Naive thymus-derived CD4-positive, alpha-beta T cell (primary cell): ENCODE measurements at regions not wholly inside any gene's neighbourhood (a gene's known extent, or its start where the extent isn't known, plus 50 kb on each side); places are given as distances from the start of the nearest gene placed in this dataset.
"Not testable (repeated sequence)": the region's sequence is repeated elsewhere in the genome, so short reads cannot be mapped to it uniquely, and the experiment has no call there.

Experiments used
- ATAC-seq: fragments of 150-1000 bp; cut with Tn5 transposase; 2 replicates; pipeline ENCODE4 v1.10.0; 2021; ENCODE audit warnings: mild to moderate bottlenecking, moderate library complexity
- CTCF ChIA-PET: fragments of 350-600 bp; sonication (Branson Sonifier 250); formaldehyde crosslinking; loops from one replicate; lab custom pipeline; 2021; ENCODE audit warnings: antibody characterized with exemption; lab: Charles Lee
- POLR2A ChIA-PET: fragments of 350-600 bp; sonication (Branson Sonifier 250); formaldehyde crosslinking; loops from one replicate; lab custom pipeline; 2021; ENCODE audit warnings: antibody characterized with exemption, inconsistent platforms; lab: Charles Lee
- DNase-seq, 9 donors: peaks; one replicate each; pipeline versions ENCODE4 v3.0.0 to v3.0.0-alpha.2; 2020 to 2022; ENCODE audit warnings: mixed read lengths in 1 of 9
- H3K27ac ChIP-seq: one replicate; pipeline ENCODE4 v1.7.0; 2013; ENCODE audit warnings: mild to moderate bottlenecking, low read depth, low read length, moderate library complexity
- H3K27me3 ChIP-seq, 2 donors: one replicate each; pipeline ENCODE4 v1.7.0; 2013; ENCODE audit warnings: low read length in 2 of 2, mild to moderate bottlenecking in 2 of 2, moderate library complexity in 2 of 2; ENCODE audit not compliant: control insufficient read depth in 2 of 2, insufficient read depth in 2 of 2
- H3K36me3 ChIP-seq, 3 experiments: 1 replicate in 2 of 3; 2 replicates in 1 of 3; pipeline ENCODE4 v1.7.0; 2013; ENCODE audit warnings: low read length in 3 of 3, mild to moderate bottlenecking in 3 of 3, moderate library complexity in 1 of 3; ENCODE audit not compliant: insufficient read depth in 3 of 3, control insufficient read depth in 2 of 3
- H3K4me1 ChIP-seq, 2 donors: one replicate each; pipeline ENCODE4 v1.7.0; 2013; ENCODE audit warnings: low read length in 2 of 2, mild to moderate bottlenecking in 2 of 2, moderate library complexity in 1 of 2; ENCODE audit not compliant: control insufficient read depth in 2 of 2, insufficient read depth in 2 of 2
- H3K4me3 ChIP-seq: 2 replicates; pipeline ENCODE4 v1.7.0; 2013; ENCODE audit warnings: mild to moderate bottlenecking, low read length
- H3K9me3 ChIP-seq, 3 experiments: 1 replicate in 2 of 3; 2 replicates in 1 of 3; pipeline ENCODE4 v1.7.0; 2013; ENCODE audit warnings: low read length in 3 of 3; ENCODE audit not compliant: control insufficient read depth in 2 of 3
- H3K27ac Mint-ChIP-seq, 9 donors: one replicate each; pipeline ENCODE4 v1.8.0; 2020 to 2022; ENCODE audit warnings: mixed read lengths in 9 of 9, mild to moderate bottlenecking in 8 of 9, moderate library complexity in 5 of 9, inconsistent platforms in 2 of 9
- H3K27me3 Mint-ChIP-seq, 5 donors: one replicate each; pipeline ENCODE4 v1.8.0; 2021 to 2022; ENCODE audit warnings: mixed read lengths in 5 of 5, mild to moderate bottlenecking in 1 of 5
- H3K36me3 Mint-ChIP-seq, 5 donors: one replicate each; pipeline ENCODE4 v1.8.0; 2020 to 2022; ENCODE audit warnings: mixed read lengths in 5 of 5, mild to moderate bottlenecking in 3 of 5, inconsistent platforms in 1 of 5
- H3K4me1 Mint-ChIP-seq, 7 donors: one replicate each; pipeline ENCODE4 v1.8.0; 2020 to 2022; ENCODE audit warnings: mixed read lengths in 7 of 7, mild to moderate bottlenecking in 3 of 7, inconsistent platforms in 1 of 7
- H3K4me3 Mint-ChIP-seq, 10 donors: one replicate each; pipeline ENCODE4 v1.8.0; 2020 to 2022; ENCODE audit warnings: mild to moderate bottlenecking in 10 of 10, mixed read lengths in 10 of 10, moderate library complexity in 6 of 10, inconsistent platforms in 2 of 10
- H3K9me3 Mint-ChIP-seq, 11 donors: one replicate each; pipeline ENCODE4 v1.8.0; 2020 to 2022; ENCODE audit warnings: mixed read lengths in 11 of 11, mild to moderate bottlenecking in 4 of 11, inconsistent platforms in 1 of 11, moderate library complexity in 1 of 11
- intact Hi-C, 2 donors: fragments of 100-400 bp; cut with micrococcal nuclease; formaldehyde crosslinking; loops; one replicate each; pipeline ENCODE4 v1.15.1; 2023

DNA sequence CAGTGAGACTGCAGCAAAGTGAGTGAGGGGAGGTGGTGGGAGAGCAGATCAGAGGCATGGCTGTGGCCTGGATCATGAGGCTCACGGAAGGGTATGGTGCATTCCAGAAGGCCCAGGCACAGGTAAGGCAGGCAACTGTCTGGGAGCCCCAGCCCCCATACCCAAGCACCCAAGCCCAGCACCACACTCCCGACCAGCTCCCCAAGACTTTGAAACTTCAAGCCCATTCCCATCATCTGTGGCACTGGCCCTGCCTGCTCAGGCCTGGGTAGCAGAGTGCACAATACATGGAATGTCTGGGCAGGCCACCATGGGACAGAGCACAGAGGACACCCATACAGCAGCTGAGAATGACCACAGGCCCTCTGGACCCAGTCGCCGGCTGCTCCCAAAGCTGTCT is 202.6 kb upstream of the ARL4C start:
- H3K4me1 ChIP-seq = no peaks in the 10 kb centered on the region
- H3K4me3 ChIP-seq = no peak overlapping the region
- H3K27ac ChIP-seq = no peak overlapping the region
- DNase-seq = no peak
- H3K36me3 ChIP-seq = no peaks in the 10 kb centered on the region
- intact Hi-C loops = no loop called here
- Mint-ChIP-seq H3K4me3 (no peak overlapping the region), H3K9me3 (peaks cover 9 to 34% (median 17%) of the 10 kb centered on the region in 11 donors), H3K36me3 (peaks cover 0 to 10% (median 5%) of the 10 kb centered on the region in 5 donors), H3K4me1 (peaks cover 0 to 2% (median 0%) of the 10 kb centered on the region in 7 donors), H3K27ac (no peak overlapping the region), H3K27me3 (peaks cover 0 to 38% (median 22%) of the 10 kb centered on the region in 5 donors)
- POLR2A ChIA-PET = no interaction called here
- no peak for ATAC-seq
- peaks cover 0 to 23% (median 0%) of the 10 kb centered on the region in 3 experiments for H3K9me3 ChIP-seq
- CTCF ChIA-PET = no interaction called here
- no peaks in the 10 kb centered on the region for H3K27me3 ChIP-seq

DNA sequence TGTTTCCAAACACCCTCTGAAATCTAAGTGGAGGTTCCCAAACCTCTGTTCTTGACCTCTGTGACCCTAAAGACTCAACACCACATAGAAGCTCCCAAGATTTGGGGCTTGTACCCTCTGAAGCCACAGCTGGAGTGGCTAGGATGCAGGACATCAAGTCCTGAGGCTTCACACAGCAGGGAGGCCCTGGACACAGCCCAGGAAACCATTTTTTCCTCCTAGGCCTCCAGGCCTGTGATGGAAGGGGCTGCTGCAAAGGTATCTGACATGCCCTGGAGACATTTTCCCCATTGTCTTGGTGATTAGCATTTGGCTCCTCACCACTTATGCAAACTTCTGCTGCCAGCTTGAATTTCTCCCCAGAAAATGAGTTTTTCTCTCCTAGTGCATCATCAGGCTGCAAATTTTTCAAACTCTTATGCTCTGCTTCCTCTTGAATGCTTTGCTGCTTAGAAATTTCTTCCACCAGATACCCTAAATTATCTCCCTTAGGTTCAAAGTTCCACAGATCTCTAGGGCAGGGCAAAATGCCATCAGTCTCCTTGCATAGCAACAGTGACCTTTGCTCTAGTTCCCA is 200.5 kb upstream of the ARL4C start:
- not testable (repeated sequence) for H3K4me1 ChIP-seq

DNA sequence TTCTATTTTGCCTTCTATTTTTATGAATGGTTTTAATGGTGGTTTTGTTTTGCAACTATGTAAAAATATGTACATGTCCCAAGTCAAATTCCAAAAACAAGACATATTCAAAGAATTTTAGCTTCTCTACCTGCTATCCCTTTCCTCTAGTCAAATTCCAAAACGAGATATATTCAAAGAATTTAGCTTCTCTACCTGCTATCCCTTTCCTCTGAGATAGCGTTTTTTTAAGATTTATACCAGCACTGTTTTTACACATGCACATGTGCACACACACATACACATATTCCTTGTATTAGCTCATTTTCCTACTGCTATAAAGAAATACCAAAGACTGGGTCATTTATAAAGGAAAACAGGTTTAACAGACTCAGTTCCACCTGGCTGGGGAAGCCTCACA is 199.1 kb upstream of the ARL4C start:
- ChIA-PET POLR2A (no interaction called here), CTCF (interaction anchor here (0.7 kb wide), 1 partner anchor 9 kb away, joined by 3 read pairs; no protein-coding TSS in a partner anchor)
- no peaks in the 10 kb centered on the region for H3K27me3 ChIP-seq
- peaks cover 0 to 23% (median 0%) of the 10 kb centered on the region in 3 experiments for H3K9me3 ChIP-seq
- H3K36me3 ChIP-seq = no peaks in the 10 kb centered on the region
- peaks cover 7 to 53% (median 42%) of the 10 kb centered on the region in 5 donors for H3K27me3 Mint-ChIP-seq
- intact Hi-C loops = no loop called here
- H3K9me3 Mint-ChIP-seq = peaks cover 9 to 34% (median 18%) of the 10 kb centered on the region in 11 donors
- DNase-seq (no peak), ATAC-seq (no peak)
- no peak overlapping the region for H3K4me3 Mint-ChIP-seq
- H3K4me3 ChIP-seq = no peak overlapping the region
- no peak overlapping the region for H3K27ac ChIP-seq
- H3K36me3 Mint-ChIP-seq = peaks cover 0 to 15% (median 5%) of the 10 kb centered on the region in 5 donors
- peaks cover 0 to 9% (median 0%) of the 10 kb centered on the region in 7 donors for H3K4me1 Mint-ChIP-seq
- H3K27ac Mint-ChIP-seq = no peak overlapping the region
- no peaks in the 10 kb centered on the region for H3K4me1 ChIP-seq

More for the DNA sequence above, 200.5 kb upstream of the ARL4C start:
- H3K9me3 ChIP-seq = peaks cover 0 to 23% (median 0%) of the 10 kb centered on the region in 3 experiments
- Mint-ChIP-seq H3K9me3 (peaks cover 9 to 34% (median 18%) of the 10 kb centered on the region in 11 donors), H3K27me3 (peaks cover 2 to 46% (median 31%) of the 10 kb centered on the region in 5 donors), H3K36me3 (peaks cover 0 to 15% (median 5%) of the 10 kb centered on the region in 5 donors)
- H3K27ac ChIP-seq, intact Hi-C loops, DNase-seq, POLR2A ChIA-PET, H3K4me3 ChIP-seq, H3K4me1 Mint-ChIP-seq, CTCF ChIA-PET, H3K27ac Mint-ChIP-seq, H3K4me3 Mint-ChIP-seq, H3K36me3 ChIP-seq, ATAC-seq, H3K27me3 ChIP-seq: not testable (repeated sequence)

GRCh38 chr2:234694244-234695013 is 197.5 kb upstream of the ARL4C start:
- H3K9me3 ChIP-seq = peaks cover 0 to 23% (median 0%) of the 10 kb centered on the region in 3 experiments
- CTCF ChIA-PET = interaction anchor here (0.6 kb wide), 1 partner anchor 116 kb away, joined by 3 read pairs; no protein-coding TSS in a partner anchor
- POLR2A ChIA-PET = no interaction called here
- H3K27ac ChIP-seq = no peak overlapping the region
- Mint-ChIP-seq H3K27ac (no peak overlapping the region), H3K36me3 (peaks cover 0 to 15% (median 5%) of the 10 kb centered on the region in 5 donors), H3K9me3 (peaks cover 9 to 34% (median 18%) of the 10 kb centered on the region in 11 donors), H3K4me1 (peaks cover 0 to 9% (median 0%) of the 10 kb centered on the region in 7 donors), H3K27me3 (peaks cover 7 to 48% (median 47%) of the 10 kb centered on the region in 5 donors), H3K4me3 (no peak overlapping the region)
- DNase-seq (no peak), ATAC-seq (no peak)
- H3K36me3 ChIP-seq = no peaks in the 10 kb centered on the region
- no peak overlapping the region for H3K4me3 ChIP-seq
- intact Hi-C loops = no loop called here
- no peaks in the 10 kb centered on the region for H3K4me1 ChIP-seq
- H3K27me3 ChIP-seq = no peaks in the 10 kb centered on the region

DNA sequence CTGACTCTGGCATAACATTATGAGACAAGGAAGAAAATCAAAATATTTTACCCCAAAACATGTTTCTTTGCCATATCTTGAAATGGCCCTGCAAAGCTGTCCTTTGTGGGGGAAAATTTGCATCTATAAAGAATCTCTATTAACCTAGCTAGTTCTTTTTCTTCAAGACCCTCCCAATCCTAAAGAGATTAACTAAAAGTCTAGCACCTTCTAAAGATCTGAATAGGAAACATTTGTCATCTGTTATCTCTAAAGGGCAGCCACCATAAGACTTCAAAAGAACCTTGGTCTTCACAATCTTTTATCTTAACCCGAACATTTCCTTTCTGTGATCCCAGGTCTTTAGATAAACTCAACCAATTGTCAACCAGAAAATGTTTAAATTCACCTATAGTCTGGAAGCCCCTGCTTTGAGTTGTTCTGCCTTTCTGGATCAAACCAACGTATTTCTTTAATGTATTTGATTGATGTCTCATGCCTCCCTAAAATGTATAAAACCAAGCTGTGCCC is 196.9 kb upstream of the ARL4C start:
- peaks cover 7 to 54% (median 45%) of the 10 kb centered on the region in 5 donors for H3K27me3 Mint-ChIP-seq

GRCh38 chr2:234693191-234693590 is 196.3 kb upstream of the ARL4C start:
- ATAC-seq, H3K27ac Mint-ChIP-seq, H3K36me3 ChIP-seq, H3K4me3 ChIP-seq, H3K27me3 ChIP-seq, H3K4me1 Mint-ChIP-seq, H3K4me3 Mint-ChIP-seq, CTCF ChIA-PET, intact Hi-C loops, DNase-seq, POLR2A ChIA-PET, H3K27ac ChIP-seq, H3K4me1 ChIP-seq: not testable (repeated sequence)
- peaks cover 0 to 18% (median 0%) of the 10 kb centered on the region in 3 experiments for H3K9me3 ChIP-seq
- peaks cover 7 to 54% (median 46%) of the 10 kb centered on the region in 5 donors for H3K27me3 Mint-ChIP-seq
- peaks cover 9 to 29% (median 17%) of the 10 kb centered on the region in 11 donors for H3K9me3 Mint-ChIP-seq
- peaks cover 0 to 15% (median 5%) of the 10 kb centered on the region in 5 donors for H3K36me3 Mint-ChIP-seq

More for the DNA sequence above, 196.9 kb upstream of the ARL4C start:
- H3K36me3 ChIP-seq, ATAC-seq, H3K4me1 ChIP-seq, H3K4me3 Mint-ChIP-seq, CTCF ChIA-PET, H3K27ac ChIP-seq, DNase-seq, H3K27ac Mint-ChIP-seq, POLR2A ChIA-PET, H3K4me1 Mint-ChIP-seq, H3K4me3 ChIP-seq, H3K27me3 ChIP-seq, intact Hi-C loops: not testable (repeated sequence)
- H3K9me3 ChIP-seq = peaks cover 0 to 23% (median 0%) of the 10 kb centered on the region in 3 experiments
- H3K9me3 Mint-ChIP-seq = peaks cover 9 to 34% (median 18%) of the 10 kb centered on the region in 11 donors
- H3K36me3 Mint-ChIP-seq = peaks cover 0 to 15% (median 5%) of the 10 kb centered on the region in 5 donors
